ENCODE measurements at regions not wholly inside any gene's neighbourhood (a gene's known extent, or its start where the extent isn't known, plus 50 kb on each side); places are given as distances from the start of the nearest gene placed in this dataset.

DNA sequence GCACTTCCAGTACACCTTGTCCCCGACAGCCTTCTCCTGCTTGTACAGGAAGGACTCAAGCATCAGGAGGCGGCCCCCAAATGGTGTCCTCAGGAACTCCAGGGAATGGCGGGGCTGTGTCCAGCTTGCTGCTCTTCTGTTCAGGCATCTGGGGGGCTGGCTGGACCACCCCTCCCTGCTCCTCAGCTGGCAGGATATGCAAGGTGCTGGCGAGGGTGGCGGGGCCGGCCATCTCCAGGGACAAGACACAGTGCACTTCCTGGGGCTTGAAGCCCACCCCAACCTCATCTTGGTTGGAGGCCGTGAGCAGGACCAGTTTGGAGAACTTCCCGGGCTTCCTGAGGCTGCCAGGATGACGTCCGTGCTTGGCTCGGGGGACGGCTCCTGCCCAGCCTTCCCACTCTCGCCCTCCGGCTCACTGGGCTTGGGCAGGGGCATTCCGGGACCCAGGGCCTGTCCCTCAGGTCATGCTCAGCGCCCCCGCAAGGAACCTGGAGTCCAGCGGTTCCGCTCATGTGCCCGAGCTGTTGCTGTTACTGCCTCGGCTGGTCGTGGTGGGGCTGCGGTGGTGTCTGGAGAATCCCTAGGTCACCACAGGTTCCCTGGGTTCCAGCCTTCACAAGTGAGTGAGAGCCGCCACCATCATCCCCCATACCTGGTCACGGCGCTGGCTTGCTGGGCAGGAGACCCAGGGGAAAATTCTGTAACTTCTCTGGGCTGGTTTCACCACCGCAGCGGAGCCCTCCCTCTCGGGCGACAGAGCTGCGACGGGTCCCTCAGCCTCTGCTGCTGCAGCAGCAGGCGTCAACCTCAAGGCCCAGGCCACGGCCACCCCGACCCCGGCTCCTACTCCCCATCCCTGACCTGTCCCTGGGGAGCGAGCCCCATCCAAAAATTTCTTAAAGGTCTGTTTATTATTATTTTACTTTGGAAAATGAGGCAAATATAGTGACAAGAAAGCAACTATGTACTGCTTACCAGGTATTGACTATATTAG, 82.8 kb upstream of the FXR1 start (continued):
- TF ChIP-seq, protein P1, sequence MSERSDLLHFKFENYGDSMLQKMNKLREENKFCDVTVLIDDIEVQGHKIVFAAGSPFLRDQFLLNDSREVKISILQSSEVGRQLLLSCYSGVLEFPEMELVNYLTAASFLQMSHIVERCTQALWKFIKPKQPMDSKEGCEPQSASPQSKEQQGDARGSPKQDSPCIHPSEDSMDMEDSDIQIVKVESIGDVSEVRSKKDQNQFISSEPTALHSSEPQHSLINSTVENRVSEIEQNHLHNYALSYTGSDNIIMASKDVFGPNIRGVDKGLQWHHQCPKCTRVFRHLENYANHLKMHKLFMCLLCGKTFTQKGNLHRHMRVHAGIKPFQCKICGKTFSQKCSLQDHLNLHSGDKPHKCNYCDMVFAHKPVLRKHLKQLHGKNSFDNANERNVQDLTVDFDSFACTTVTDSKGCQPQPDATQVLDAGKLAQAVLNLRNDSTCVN (tag by site-specific recombination; optimal IDR thresholded peaks at IDR 0.05) = no peak
- TF ChIP-seq, protein P2, sequence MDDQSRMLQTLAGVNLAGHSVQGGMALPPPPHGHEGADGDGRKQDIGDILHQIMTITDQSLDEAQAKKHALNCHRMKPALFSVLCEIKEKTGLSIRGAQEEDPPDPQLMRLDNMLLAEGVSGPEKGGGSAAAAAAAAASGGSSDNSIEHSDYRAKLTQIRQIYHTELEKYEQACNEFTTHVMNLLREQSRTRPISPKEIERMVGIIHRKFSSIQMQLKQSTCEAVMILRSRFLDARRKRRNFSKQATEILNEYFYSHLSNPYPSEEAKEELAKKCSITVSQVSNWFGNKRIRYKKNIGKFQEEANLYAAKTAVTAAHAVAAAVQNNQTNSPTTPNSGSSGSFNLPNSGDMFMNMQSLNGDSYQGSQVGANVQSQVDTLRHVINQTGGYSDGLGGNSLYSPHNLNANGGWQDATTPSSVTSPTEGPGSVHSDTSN (CRISPR knock-in tag; IDR thresholded peaks at IDR 0.05) = no peak
- TF ChIP-seq ZIC2 (tag by site-specific recombination; IDR thresholded peaks at IDR 0.05) (no peak), SCRT1 (tag by site-specific recombination; IDR thresholded peaks at IDR 0.05; ENCODE audit: borderline replicate concordance) (no peak), ZNF133 (tag by site-specific recombination; IDR thresholded peaks at IDR 0.05) (no peak), ZSCAN16 (tag by site-specific recombination; IDR thresholded peaks at IDR 0.05) (no peak), ZNF292 (tag by site-specific recombination; IDR thresholded peaks at IDR 0.05; ENCODE audit: borderline replicate concordance, low read depth) (no peak), ZNF664 (tag by site-specific recombination; IDR thresholded peaks at IDR 0.05) (no peak), EGR2 (tag by site-specific recombination; IDR thresholded peaks at IDR 0.05; ENCODE audit: low read depth) (no peak)
- TF ChIP-seq, protein P3, sequence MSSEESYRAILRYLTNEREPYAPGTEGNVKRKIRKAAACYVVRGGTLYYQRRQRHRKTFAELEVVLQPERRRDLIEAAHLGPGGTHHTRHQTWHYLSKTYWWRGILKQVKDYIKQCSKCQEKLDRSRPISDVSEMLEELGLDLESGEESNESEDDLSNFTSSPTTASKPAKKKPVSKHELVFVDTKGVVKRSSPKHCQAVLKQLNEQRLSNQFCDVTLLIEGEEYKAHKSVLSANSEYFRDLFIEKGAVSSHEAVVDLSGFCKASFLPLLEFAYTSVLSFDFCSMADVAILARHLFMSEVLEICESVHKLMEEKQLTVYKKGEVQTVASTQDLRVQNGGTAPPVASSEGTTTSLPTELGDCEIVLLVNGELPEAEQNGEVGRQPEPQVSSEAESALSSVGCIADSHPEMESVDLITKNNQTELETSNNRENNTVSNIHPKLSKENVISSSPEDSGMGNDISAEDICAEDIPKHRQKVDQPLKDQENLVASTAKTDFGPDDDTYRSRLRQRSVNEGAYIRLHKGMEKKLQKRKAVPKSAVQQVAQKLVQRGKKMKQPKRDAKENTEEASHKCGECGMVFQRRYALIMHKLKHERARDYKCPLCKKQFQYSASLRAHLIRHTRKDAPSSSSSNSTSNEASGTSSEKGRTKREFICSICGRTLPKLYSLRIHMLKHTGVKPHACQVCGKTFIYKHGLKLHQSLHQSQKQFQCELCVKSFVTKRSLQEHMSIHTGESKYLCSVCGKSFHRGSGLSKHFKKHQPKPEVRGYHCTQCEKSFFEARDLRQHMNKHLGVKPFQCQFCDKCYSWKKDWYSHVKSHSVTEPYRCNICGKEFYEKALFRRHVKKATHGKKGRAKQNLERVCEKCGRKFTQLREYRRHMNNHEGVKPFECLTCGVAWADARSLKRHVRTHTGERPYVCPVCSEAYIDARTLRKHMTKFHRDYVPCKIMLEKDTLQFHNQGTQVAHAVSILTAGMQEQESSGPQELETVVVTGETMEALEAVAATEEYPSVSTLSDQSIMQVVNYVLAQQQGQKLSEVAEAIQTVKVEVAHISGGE (tag by site-specific recombination; conservative IDR thresholded peaks at IDR 0.05; ENCODE audit: low read depth) = no peak
- TF ChIP-seq, protein P4, sequence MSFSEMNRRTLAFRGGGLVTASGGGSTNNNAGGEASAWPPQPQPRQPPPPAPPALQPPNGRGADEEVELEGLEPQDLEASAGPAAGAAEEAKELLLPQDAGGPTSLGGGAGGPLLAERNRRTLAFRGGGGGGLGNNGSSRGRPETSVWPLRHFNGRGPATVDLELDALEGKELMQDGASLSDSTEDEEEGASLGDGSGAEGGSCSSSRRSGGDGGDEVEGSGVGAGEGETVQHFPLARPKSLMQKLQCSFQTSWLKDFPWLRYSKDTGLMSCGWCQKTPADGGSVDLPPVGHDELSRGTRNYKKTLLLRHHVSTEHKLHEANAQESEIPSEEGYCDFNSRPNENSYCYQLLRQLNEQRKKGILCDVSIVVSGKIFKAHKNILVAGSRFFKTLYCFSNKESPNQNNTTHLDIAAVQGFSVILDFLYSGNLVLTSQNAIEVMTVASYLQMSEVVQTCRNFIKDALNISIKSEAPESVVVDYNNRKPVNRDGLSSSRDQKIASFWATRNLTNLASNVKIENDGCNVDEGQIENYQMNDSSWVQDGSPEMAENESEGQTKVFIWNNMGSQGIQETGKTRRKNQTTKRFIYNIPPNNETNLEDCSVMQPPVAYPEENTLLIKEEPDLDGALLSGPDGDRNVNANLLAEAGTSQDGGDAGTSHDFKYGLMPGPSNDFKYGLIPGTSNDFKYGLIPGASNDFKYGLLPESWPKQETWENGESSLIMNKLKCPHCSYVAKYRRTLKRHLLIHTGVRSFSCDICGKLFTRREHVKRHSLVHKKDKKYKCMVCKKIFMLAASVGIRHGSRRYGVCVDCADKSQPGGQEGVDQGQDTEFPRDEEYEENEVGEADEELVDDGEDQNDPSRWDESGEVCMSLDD (tag by site-specific recombination; IDR thresholded peaks at IDR 0.05) = no peak

DNA sequence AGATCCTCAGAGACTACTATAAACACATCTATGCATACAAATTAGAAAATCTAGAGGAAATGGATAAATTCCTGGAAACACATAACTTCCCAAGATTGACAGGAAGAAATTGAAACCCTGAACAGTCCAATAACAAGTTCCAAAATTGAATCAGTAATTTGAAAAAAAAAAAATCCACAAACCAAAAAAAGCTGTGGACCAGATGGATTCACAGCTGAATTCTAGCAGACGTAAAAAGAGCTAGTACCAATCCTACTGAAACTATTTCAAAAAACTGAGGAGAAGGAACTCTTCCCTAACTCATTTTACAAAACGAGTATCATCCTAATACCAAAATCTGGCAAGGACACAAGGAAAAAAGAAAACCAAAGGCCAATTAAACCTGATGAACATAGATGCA, 77.0 kb upstream of the FXR1 start:
- POLR2A ChIA-PET = no interaction called here
- Histone ChIP-seq H3K36me3 (ENCODE audit: control insufficient read depth in 2 of 2, insufficient read depth in 1 of 2, low read length in 2 of 2) (no peaks in the 10 kb centered on the region), H3K9me3 (ENCODE audit: control insufficient read depth, insufficient read depth, low read depth, low read length) (no peaks in the 10 kb centered on the region), H3K27ac (ENCODE audit: extremely low read depth, low read depth, low read length) (no peak overlapping the region), H3K4me3 (ENCODE audit: low read depth, low read length) (no peak overlapping the region), H3K4me1 (ENCODE audit: control insufficient read depth, insufficient read depth, low read length) (no peaks in the 10 kb centered on the region)
- CTCF ChIA-PET = no interaction called here
- TF ChIP-seq, protein P5, sequence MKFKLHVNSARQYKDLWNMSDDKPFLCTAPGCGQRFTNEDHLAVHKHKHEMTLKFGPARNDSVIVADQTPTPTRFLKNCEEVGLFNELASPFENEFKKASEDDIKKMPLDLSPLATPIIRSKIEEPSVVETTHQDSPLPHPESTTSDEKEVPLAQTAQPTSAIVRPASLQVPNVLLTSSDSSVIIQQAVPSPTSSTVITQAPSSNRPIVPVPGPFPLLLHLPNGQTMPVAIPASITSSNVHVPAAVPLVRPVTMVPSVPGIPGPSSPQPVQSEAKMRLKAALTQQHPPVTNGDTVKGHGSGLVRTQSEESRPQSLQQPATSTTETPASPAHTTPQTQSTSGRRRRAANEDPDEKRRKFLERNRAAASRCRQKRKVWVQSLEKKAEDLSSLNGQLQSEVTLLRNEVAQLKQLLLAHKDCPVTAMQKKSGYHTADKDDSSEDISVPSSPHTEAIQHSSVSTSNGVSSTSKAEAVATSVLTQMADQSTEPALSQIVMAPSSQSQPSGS (tag by site-specific recombination; IDR thresholded peaks at IDR 0.05; ENCODE audit: low read depth) = no peak
- TF ChIP-seq ZNF585B (tag by site-specific recombination; IDR thresholded peaks at IDR 0.05) (no peak), ZNF768 (tag by site-specific recombination; IDR thresholded peaks at IDR 0.05) (no peak), ZNF239 (tag by site-specific recombination; IDR thresholded peaks at IDR 0.05) (no peak), ZNF394 (tag by site-specific recombination; IDR thresholded peaks at IDR 0.05; ENCODE audit: borderline replicate concordance) (no peak), ZNF530 (tag by site-specific recombination; IDR thresholded peaks at IDR 0.05; ENCODE audit: low read depth) (no peak), ZNF473 (tag by site-specific recombination; IDR thresholded peaks at IDR 0.05) (no peak), ZNF707 (tag by site-specific recombination; IDR thresholded peaks at IDR 0.05) (no peak), GLIS2 (tag by site-specific recombination; IDR thresholded peaks at IDR 0.05) (no peak), ZBTB17 (tag by site-specific recombination; IDR thresholded peaks at IDR 0.05) (no peak), ZNF623 (tag by site-specific recombination; IDR thresholded peaks at IDR 0.05) (no peak), EGR2 (tag by site-specific recombination; IDR thresholded peaks at IDR 0.05; ENCODE audit: low read depth) (no peak)
- TF ChIP-seq, protein P6, sequence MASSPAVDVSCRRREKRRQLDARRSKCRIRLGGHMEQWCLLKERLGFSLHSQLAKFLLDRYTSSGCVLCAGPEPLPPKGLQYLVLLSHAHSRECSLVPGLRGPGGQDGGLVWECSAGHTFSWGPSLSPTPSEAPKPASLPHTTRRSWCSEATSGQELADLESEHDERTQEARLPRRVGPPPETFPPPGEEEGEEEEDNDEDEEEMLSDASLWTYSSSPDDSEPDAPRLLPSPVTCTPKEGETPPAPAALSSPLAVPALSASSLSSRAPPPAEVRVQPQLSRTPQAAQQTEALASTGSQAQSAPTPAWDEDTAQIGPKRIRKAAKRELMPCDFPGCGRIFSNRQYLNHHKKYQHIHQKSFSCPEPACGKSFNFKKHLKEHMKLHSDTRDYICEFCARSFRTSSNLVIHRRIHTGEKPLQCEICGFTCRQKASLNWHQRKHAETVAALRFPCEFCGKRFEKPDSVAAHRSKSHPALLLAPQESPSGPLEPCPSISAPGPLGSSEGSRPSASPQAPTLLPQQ (tag by site-specific recombination; IDR thresholded peaks at IDR 0.05) = no peak

Measured in HEK293 (cell line).